Liver (tissue), 3 donors: ENCODE measurements at regions not wholly inside any gene's neighbourhood (a gene's known extent, or its start where the extent isn't known, plus 50 kb on each side); places are given as distances from the start of the nearest gene placed in this dataset.

ENCODE experiments used
- CTCF ChIP-seq: fragments of 150-350 bp; IDR thresholded peaks from 2 replicates; pipeline ENCODE4 v1.5.1; 2017; ENCODE audit warnings: improper control_type of control experiment, low read depth, low read length; ENCODE audit not compliant: missing input control
- GABPA ChIP-seq, 2 donors: IDR thresholded peaks in 1 of 2; conservative IDR thresholded peaks in 1 of 2; 2 replicates each; pipeline ENCODE4 v1.6.1; 2016; ENCODE audit warnings: antibody characterized with exemption in 2 of 2, mild to moderate bottlenecking in 1 of 2, moderate library complexity in 1 of 2
- REST ChIP-seq: IDR thresholded peaks from 2 replicates; pipeline ENCODE4 v1.6.1; 2016; ENCODE audit warnings: antibody characterized with exemption, mild to moderate bottlenecking
- donor health status: healthy.
- donor health status: healthy.

GRCh38 chr16:35745191-35745590, 2285.8 kb downstream of the TP53TG3F start:
- no peak for TF ChIP-seq REST
- no peak for TF ChIP-seq CTCF
- TF ChIP-seq GABPA (IDR thresholded peaks at IDR 0.05 in 1 of 2, conservative IDR thresholded peaks at IDR 0.05 in 1 of 2), result no peak
